Kidney epithelial cell (primary cell): ENCODE measurements at regions not wholly inside any gene's neighbourhood (a gene's known extent, or its start where the extent isn't known, plus 50 kb on each side); places are given as distances from the start of the nearest gene placed in this dataset.
"Not testable (repeated sequence)": the region's sequence is repeated elsewhere in the genome, so short reads cannot be mapped to it uniquely, and the experiment has no call there.

Source experiments
- DNase-seq: peaks from one replicate; pipeline ENCODE4 v3.0.0-alpha.2; 2010; ENCODE audit warnings: low read depth
- H3K27me3 ChIP-seq: 2 replicates; pipeline ENCODE4 v1.6.0; 2011; ENCODE audit warnings: low read length; ENCODE audit not compliant: control insufficient read depth, insufficient read depth
- H3K36me3 ChIP-seq: 2 replicates; pipeline ENCODE4 v1.5.1; 2011; ENCODE audit warnings: low read length; ENCODE audit not compliant: control insufficient read depth, insufficient read depth
- H3K4me3 ChIP-seq: 2 replicates; pipeline ENCODE4 v1.5.1; 2011; ENCODE audit warnings: low read depth, mild to moderate bottlenecking, control low read depth, low read length
- CTCF ChIP-seq: IDR thresholded peaks from 2 replicates; pipeline ENCODE4 v1.5.1; 2011; ENCODE audit warnings: mild to moderate bottlenecking, moderate library complexity, low read length, control low read depth, inconsistent platforms; ENCODE audit not compliant: insufficient read depth, poor library complexity, severe bottlenecking

GRCh38 chr11:19422276-19422675, 181.5 kb upstream of the E2F8 start:
- Histone ChIP-seq H3K27me3 (peaks cover 2% of the 10 kb centered on the region), H3K36me3 (no peaks in the 10 kb centered on the region), H3K4me3 (no peak overlapping the region)
- no peak for DNase-seq
- TF ChIP-seq CTCF = no peak

GRCh38 chr11:19420868-19421533, 180.3 kb upstream of the E2F8 start:
- Histone ChIP-seq H3K4me3 (no peak overlapping the region), H3K27me3 (peaks cover 2% of the 10 kb centered on the region), H3K36me3 (no peaks in the 10 kb centered on the region)
- TF ChIP-seq CTCF = no peak
- DNase-seq = no peak

- no peak for DNase-seq
- H3K4me3 ChIP-seq = no peak overlapping the region
- no peaks in the 10 kb centered on the region for H3K36me3 ChIP-seq
- peaks cover 2% of the 10 kb centered on the region for H3K27me3 ChIP-seq
- no peak for TF ChIP-seq CTCF
Observed at GRCh38 chr11:19419808-19420207, 179.1 kb upstream of the E2F8 start.

- Histone ChIP-seq H3K36me3 (no peaks in the 10 kb centered on the region), H3K4me3 (no peak overlapping the region), H3K27me3 (peaks cover 2% of the 10 kb centered on the region)
- no peak for TF ChIP-seq CTCF
- no peak for DNase-seq
Observed at GRCh38 chr11:19419021-19419750, 178.4 kb upstream of the E2F8 start.

GRCh38 chr11:19418221-19418620, 177.5 kb upstream of the E2F8 start:
- H3K4me3 ChIP-seq = no peak overlapping the region
- no peak for TF ChIP-seq CTCF

GRCh38 chr11:19412070-19412469, 171.3 kb upstream of the E2F8 start:
- not testable (repeated sequence) for H3K36me3 ChIP-seq, H3K4me3 ChIP-seq, H3K27me3 ChIP-seq, DNase-seq

More at GRCh38 chr11:19418221-19418620, 177.5 kb upstream of the E2F8 start:
- H3K36me3 ChIP-seq = no peaks in the 10 kb centered on the region
- H3K27me3 ChIP-seq = peaks cover 2% of the 10 kb centered on the region
- DNase-seq = no peak
